CD4-positive, alpha-beta T cell treated with Interleukin-12 subunit alpha and Interleukin-12 subunit beta, for 1 hour (primary cell): ENCODE measurements at regions not wholly inside any gene's neighbourhood (a gene's known extent, or its start where the extent isn't known, plus 50 kb on each side); places are given as distances from the start of the nearest gene placed in this dataset.

ENCODE experiments used
- DNase-seq: peaks from one replicate; pipeline ENCODE4 v3.0.0-alpha.2; 2020

- DNase-seq = no peak
Measured at GRCh38 chr6:87798393-87799278, 96.6 kb upstream of the AKIRIN2 start.

- DNase-seq = no peak
Measured at GRCh38 chr6:87794922-87795885, 93.2 kb upstream of the AKIRIN2 start.

DNA sequence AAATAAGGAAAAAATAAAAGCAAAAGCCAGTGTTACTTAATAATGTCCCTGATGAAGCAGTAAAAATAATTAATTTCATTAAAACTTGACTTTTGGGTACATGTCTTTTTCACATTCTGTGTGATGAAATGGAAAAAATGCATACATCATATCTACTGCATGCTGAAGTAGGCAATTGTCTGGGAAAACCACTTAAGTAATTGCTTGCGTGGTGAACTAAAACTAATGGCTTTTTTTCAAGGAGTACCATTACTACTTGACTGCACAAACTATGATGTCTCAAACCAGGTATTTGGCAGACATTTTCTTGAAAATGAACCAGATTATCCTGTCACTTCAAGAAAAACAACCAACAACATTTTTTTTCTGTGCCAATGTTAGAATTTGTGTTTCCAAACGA, 91.3 kb upstream of the AKIRIN2 start:
- DNase-seq = no peak

- no peak for DNase-seq
Measured at GRCh38 chr6:87791982-87792381, 89.9 kb upstream of the AKIRIN2 start.

GRCh38 chr6:87791485-87791884, 89.5 kb upstream of the AKIRIN2 start:
- no peak for DNase-seq

DNA sequence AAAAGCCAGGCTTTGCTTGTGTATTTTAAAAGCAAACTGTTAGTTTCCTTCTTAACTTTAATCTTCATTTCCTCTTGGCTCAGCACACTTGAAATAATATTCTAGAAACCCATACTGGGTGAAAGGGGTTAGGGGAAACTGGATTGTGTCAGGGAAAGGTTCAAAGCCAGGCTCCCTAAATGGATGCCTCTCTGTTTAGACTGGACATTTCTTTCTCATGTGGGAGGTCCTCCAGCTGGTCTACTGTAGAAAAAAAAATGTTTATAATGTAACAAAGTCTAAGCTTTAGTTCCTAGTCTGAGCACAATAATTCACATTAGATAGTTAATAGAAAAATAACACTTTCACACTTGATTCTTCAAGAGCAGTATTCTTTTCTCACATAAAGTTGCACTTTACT, 89.0 kb upstream of the AKIRIN2 start:
- DNase-seq = no peak

- DNase-seq = no peak
Measured at GRCh38 chr6:87789900-87790290, 87.9 kb upstream of the AKIRIN2 start.

DNA sequence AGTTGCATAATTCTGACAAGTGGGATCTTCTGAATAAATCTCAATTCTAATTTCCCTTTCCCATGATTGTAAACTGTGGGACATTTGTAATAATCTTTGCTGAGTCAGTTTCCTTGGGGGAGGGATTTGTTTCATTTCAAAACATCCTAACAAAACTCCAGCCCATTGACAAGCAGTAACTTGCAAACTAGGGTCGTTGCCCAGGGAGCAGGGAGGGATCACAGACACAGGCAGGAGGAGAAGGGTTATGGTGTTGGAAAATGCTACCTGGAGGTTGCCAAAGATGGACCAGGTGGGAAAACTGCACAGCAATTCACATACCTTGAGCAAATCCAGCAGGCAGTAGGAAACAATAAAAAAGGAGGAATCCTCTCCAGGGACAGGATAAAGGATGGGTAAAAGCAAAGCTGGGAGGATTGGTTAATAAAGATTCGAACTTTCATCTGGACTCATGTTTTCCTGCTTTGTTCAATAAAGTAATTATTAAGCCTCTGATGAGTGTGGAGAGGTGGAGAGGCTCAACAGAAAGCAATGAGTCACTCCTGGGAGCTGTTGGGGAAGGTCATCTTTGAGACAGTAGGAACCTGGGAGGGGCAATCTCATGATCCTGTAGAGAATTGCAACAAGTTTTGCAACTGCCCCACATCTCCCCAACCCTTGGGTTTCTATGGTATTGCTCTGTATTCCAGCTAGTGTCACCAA, 87.3 kb upstream of the AKIRIN2 start:
- no peak for DNase-seq

DNA sequence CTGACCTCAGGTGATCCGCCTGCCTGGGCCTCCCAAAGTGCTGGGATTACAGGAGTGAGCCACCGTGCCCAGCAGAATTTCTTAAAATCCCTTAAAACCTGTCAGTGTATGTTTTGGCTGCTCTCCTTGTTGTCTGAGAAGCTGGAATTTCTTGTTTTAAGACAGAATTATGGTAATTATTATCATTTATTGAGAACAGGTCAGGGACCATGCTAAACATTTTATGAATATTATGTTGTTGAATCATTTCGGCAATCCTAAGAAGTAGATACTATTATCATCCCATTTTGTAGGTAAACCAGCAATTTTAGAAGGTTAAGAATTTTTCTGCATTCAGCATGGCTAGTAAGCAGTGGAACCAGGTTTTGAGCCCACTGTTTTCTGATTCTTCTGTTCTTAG, 86.1 kb upstream of the AKIRIN2 start:
- DNase-seq = no peak

DNA sequence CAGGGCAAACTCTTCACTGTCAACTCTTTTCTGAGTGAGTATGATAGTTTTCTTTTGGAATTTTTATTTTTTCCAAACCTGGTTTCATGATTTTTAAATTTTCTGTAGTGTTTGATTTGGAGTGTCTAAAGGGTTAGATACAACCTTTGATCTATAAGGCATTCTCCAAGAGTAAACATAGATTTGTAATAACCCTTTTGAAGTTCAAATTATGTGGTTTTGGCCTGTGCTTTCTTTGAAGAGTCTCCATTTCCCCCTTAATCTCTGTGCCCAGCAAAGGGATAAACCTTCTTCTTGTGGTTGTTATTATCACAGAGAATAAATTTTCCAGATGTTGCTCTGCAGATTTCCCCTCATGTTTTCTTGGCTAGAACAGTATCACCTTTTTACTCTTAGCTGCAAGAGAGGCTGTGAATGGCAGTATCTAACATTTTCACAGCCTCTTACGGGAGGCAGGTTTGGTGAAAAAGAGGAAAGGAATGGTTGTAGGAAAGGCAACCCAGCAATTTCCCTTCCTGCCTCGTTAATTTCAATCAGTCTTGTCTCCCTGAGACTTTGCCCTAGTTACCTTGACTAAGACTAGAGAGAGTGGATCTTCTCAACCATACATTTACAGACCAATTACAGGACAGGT, 83.3 kb upstream of the AKIRIN2 start:
- no peak for DNase-seq

GRCh38 chr6:87784690-87785089, 82.7 kb upstream of the AKIRIN2 start:
- DNase-seq = no peak

GRCh38 chr6:87784051-87784450, 82.0 kb upstream of the AKIRIN2 start:
- DNase-seq = no peak

DNA sequence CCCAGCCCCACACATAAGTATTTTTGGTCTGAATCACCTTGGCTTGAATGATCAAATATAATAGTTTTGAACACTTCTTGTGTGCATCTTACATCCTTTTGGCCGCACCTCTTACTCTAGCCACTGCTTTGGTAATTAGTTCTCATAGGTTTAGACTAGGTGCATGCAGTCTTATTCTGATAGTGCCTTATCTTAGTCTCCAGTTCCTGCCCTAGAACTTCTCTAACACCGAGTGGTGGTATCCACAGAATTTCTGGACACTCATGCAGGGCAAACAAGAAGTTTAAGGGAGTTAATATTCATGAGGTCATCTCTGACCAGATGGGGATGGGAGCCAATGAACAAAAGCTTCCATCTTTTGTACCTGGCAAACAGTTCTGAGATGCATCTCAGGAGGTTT, 77.5 kb upstream of the AKIRIN2 start:
- no peak for DNase-seq

- DNase-seq = no peak
Measured at GRCh38 chr6:87772597-87773530, 70.8 kb upstream of the AKIRIN2 start.

DNA sequence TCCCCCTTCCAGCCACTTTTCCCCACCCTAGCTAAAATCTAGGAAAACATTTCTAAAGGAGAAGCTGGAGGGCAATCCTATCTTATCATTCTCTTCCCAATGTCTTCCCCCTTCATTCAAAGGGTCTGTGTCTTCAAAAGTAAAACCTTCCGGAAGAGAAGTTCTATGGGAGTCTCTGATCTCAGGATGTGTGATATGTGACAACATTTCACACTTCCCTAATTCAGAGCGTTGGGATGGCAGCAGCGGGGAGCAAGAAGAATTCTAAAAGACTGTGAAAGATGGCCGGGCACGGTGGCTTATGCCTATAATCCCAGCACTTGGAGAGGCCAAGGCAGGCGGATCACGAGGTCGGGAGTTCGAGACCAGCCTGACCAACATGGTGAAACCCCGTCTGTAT, 65.4 kb upstream of the AKIRIN2 start:
- no peak for DNase-seq

DNA sequence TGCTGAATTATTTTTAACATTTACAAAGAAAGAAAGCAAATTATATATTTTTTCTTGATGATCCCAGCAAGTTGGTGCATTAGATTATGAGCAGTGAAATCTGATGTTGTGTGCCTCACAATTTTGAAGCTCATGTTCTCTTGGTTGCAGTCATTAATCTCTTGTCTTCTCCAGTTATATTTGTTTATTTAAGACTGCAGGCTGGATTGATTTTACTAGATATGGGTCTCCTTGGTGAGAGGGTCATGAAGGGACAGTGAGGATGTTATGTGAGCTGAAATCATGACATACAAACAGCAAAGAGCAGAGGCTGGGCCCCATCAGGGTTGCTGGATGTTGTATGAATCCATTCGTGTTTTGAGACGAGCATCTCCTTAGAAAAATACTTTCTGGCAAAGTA, 64.2 kb upstream of the AKIRIN2 start:
- DNase-seq = no peak

DNA sequence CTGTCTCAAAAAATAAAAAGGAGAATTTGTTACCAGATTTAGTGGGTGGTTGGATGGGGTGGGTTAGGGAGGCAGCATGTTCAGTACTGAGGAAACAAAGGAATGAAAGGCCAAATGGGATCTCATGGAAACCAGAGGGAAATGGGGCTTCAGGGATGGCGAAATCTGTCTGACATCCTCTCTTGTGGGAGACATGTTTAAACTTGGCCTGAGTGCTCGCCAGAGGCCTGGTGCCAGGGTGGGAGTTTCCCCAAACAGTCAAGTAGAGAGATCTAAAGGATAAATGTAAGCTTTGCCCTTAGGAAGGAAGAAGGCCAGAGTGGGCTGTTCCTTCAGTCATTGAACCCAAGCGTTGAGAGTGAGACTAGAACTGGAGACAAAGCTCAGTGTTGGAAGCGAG, 61.9 kb upstream of the AKIRIN2 start:
- DNase-seq = no peak

- no peak for DNase-seq
Measured at GRCh38 chr6:87763276-87763675, 61.2 kb upstream of the AKIRIN2 start.

DNA sequence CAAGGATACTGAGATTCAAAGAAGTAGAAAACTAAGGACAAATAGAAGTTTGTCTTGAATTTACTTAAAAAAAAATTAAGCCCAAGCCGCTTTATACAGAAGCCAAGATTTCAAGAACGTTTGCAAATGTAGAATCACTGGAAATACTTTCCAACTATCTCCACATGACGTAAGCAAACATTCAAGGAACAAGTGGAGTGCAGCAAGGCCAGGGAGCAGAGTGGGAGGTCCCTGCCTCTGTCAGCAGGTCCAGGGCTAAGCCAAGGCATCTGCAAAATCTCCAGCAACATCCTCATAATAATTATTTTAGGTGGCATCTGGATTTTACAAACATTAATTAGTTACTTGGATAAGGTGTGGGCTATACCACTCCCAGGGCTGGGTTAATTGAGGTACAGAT, 60.1 kb upstream of the AKIRIN2 start:
- no peak for DNase-seq

GRCh38 chr6:87757792-87758191, 55.8 kb upstream of the AKIRIN2 start:
- DNase-seq = no peak

- DNase-seq = peak; percentile 39
Measured at GRCh38 chr6:87756858-87757257, 54.8 kb upstream of the AKIRIN2 start.
